ENCODE measurements at regions not wholly inside any gene's neighbourhood (a gene's known extent, or its start where the extent isn't known, plus 50 kb on each side); places are given as distances from the start of the nearest gene placed in this dataset.

GRCh38 chr6:6785163-6785521 lies 196.6 kb downstream of the LY86 start:
- Histone ChIP-seq H3K36me3 (ENCODE audit: control insufficient read depth, insufficient read depth, low read length) (no peaks in the 10 kb centered on the region), H3K9me3 (ENCODE audit: control insufficient read depth, low read length) (no peaks in the 10 kb centered on the region), H3K4me3 (ENCODE audit: low read length) (no peak overlapping the region), H3K4me1 (ENCODE audit: control insufficient read depth, insufficient read depth, low read length) (no peaks in the 10 kb centered on the region), H3K27ac (ENCODE audit: low read depth, low read length) (no peak overlapping the region), H3K27me3 (ENCODE audit: control insufficient read depth, insufficient read depth, low read length, poor library complexity, severe bottlenecking) (no peaks in the 10 kb centered on the region), H3K9ac (ENCODE audit: extremely low read depth, low read length, poor library complexity, severe bottlenecking) (no peak overlapping the region)
- H3K36me3 Mint-ChIP-seq (ENCODE audit: low read depth), result no peaks in the 10 kb centered on the region
- H3K27me3 Mint-ChIP-seq (ENCODE audit: insufficient read depth), result peaks cover 1% of the 10 kb centered on the region
- TF ChIP-seq CTCF (conservative IDR thresholded peaks at IDR 0.05), result no peak
- no peak overlapping the region for H3K4me3 Mint-ChIP-seq
- H3K9me3 Mint-ChIP-seq, result no peaks in the 10 kb centered on the region
- H3K4me1 Mint-ChIP-seq, result peaks cover 1% of the 10 kb centered on the region
- H3K27ac Mint-ChIP-seq, result no peak overlapping the region
- no peak for DNase-seq
- WGBS, 2 experiments (ENCODE audit: insufficient coverage in 1 of 2, insufficient read length in 1 of 2), result 91 to 98% methylated on average over 5 of the region's 5 CpGs

GRCh38 chr6:6788394-6789032 lies 200.0 kb downstream of the LY86 start:
- Mint-ChIP-seq H3K36me3 (ENCODE audit: low read depth) (no peaks in the 10 kb centered on the region), H3K27me3 (ENCODE audit: insufficient read depth) (no peaks in the 10 kb centered on the region), H3K4me1 (peaks cover 10% of the 10 kb centered on the region), H3K27ac (no peak overlapping the region), H3K4me3 (no peak overlapping the region), H3K9me3 (no peaks in the 10 kb centered on the region)
- Histone ChIP-seq H3K9me3 (ENCODE audit: control insufficient read depth, low read length) (no peaks in the 10 kb centered on the region), H3K27me3 (ENCODE audit: control insufficient read depth, insufficient read depth, low read length, poor library complexity, severe bottlenecking) (no peaks in the 10 kb centered on the region), H3K4me3 (ENCODE audit: low read length) (no peak overlapping the region), H3K9ac (ENCODE audit: extremely low read depth, low read length, poor library complexity, severe bottlenecking) (no peak overlapping the region), H3K36me3 (ENCODE audit: control insufficient read depth, insufficient read depth, low read length) (no peaks in the 10 kb centered on the region), H3K27ac (ENCODE audit: low read depth, low read length) (no peak overlapping the region), H3K4me1 (ENCODE audit: control insufficient read depth, insufficient read depth, low read length) (peaks cover 5% of the 10 kb centered on the region)
- peak; percentile 71 for DNase-seq
- peak; percentile 84 for TF ChIP-seq CTCF (conservative IDR thresholded peaks at IDR 0.05)
- 84 to 94% methylated on average over 2 to 4 of the region's 4 CpGs for WGBS, 2 experiments (ENCODE audit: insufficient coverage in 1 of 2, insufficient read length in 1 of 2)

- no peaks in the 10 kb centered on the region for H3K36me3 ChIP-seq (ENCODE audit: control insufficient read depth, insufficient read depth, low read length)
- DNase-seq, result no peak
- no peaks in the 10 kb centered on the region for H3K9me3 ChIP-seq (ENCODE audit: control insufficient read depth, low read length)
- peaks cover 10% of the 10 kb centered on the region for H3K4me1 Mint-ChIP-seq
- H3K36me3 Mint-ChIP-seq (ENCODE audit: low read depth), result no peaks in the 10 kb centered on the region
- no peaks in the 10 kb centered on the region for H3K9me3 Mint-ChIP-seq
- H3K27me3 ChIP-seq (ENCODE audit: control insufficient read depth, insufficient read depth, low read length, poor library complexity, severe bottlenecking), result no peaks in the 10 kb centered on the region
- peaks cover 5% of the 10 kb centered on the region for H3K4me1 ChIP-seq (ENCODE audit: control insufficient read depth, insufficient read depth, low read length)
- no peak overlapping the region for H3K4me3 ChIP-seq (ENCODE audit: low read length)
- H3K27me3 Mint-ChIP-seq (ENCODE audit: insufficient read depth), result no peaks in the 10 kb centered on the region
- H3K27ac Mint-ChIP-seq, result no peak overlapping the region
- H3K9ac ChIP-seq (ENCODE audit: extremely low read depth, low read length, poor library complexity, severe bottlenecking), result no peak overlapping the region
- H3K27ac ChIP-seq (ENCODE audit: low read depth, low read length), result no peak overlapping the region
- WGBS, 2 experiments (ENCODE audit: insufficient coverage in 1 of 2, insufficient read length in 1 of 2), result 88 to 98% methylated on average over 3 to 5 of the region's 5 CpGs
- TF ChIP-seq CTCF (conservative IDR thresholded peaks at IDR 0.05), result no peak
- H3K4me3 Mint-ChIP-seq, result no peak overlapping the region
These were observed 201.9 kb downstream of the LY86 start for GRCh38 chr6:6790393-6790792.
